HG02885 (cell line): ENCODE measurements at regions not wholly inside any gene's neighbourhood (a gene's known extent, or its start where the extent isn't known, plus 50 kb on each side); places are given as distances from the start of the nearest gene placed in this dataset.
"Not testable (repeated sequence)": the region's sequence is repeated elsewhere in the genome, so short reads cannot be mapped to it uniquely, and the experiment has no call there.

Experiments used
- ATAC-seq: cut with Tn5 transposase; IDR thresholded peaks from one replicate; pipeline ENCODE4 v1.9.1; 2021; ENCODE audit warnings: mild to moderate bottlenecking; ENCODE audit not compliant: unreplicated experiment, poor library complexity

DNA sequence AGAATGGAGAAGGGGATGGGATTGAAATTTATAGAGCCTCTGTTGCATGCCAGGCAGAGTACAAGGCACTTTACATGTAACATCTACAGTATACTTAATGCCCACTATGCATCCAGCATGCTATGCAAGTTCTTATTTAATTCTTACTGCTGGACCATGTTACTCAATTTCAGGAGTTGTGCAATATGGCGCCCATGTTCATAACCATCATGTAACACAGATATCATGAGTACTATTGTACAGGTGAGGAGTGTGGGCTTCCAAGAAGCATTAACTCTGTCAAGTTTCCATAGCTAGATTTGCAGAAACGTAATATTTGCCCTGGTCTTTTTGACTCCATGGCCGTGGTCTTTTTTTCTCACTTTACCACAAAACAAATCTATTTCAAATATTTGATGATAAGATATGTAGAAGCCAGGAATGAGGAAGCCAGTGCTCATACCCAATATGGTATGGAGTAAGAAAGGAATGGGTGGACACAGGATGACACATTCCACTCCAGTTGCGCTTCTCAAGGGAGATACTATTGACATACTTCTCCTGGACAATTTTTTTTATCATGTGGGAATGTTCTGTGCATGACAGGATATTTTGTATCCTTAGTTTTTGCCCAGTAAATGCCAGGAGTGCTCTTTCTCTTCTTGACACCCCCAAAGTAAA is 191.8 kb downstream of the C12orf75 start:
- no peak for ATAC-seq

DNA sequence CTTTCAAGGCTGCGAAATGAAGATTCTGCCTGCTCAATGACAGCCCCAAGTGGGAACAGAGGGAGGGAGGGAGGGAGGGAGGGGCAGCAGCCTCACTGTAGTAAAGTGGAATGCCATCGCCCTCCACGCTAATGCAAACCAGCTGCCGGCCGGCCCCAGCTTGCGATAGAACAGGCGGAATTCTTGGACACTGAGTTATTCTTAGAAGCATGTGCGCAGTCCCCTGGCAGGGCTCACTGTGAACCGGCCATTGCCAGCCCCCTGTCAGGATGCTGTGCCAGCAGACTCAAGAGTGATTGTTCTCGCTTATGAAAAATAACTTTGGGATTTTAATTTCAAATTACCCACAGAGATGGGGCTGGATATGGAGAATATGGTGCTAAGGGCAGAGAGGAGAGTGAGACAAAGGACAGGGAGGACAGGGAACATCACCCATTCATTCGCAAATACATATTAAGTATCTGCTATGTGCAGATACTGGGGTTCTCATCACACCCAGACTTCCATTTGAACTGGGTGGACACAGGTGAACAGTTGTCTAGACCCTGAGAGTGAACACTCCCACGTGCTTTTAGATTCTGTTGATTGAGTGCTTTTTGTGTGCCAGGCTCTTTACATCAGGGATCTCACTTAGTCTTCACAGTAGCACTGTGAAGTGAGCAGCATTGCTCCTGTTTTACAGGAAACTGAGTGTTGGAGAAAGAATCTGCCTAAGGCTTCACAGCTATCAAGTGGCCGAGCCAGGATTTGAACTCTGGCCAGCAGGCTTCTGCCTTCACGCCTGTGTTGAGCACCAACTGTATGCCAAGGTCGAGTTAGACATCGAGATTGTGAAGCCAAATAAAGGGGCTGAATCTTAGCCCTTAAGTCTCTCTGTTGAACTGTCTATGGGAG is 192.9 kb downstream of the C12orf75 start:
- no peak for ATAC-seq

DNA sequence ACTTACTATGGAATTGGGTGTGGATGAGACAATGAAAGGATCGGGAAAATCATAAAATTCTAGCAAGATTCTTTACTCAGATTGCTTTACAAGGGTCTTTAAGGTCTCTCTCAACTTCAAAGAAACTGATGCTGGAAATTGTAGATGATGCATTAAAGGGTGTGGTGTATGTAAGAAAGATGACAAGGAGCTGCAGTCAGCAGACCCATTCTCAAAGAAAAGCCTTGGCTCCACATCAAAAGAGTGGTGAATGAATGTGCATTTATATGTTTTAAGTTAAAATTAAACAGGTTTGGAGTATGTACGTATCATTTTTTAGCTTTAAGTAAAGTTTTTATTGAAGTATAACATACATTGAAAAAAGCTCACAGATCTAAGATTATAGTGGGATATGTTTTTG is 194.5 kb downstream of the C12orf75 start:
- ATAC-seq = no peak

- no peak for ATAC-seq
Observed at GRCh38 chr12:105534068-105534467, 203.6 kb downstream of the C12orf75 start.

GRCh38 chr12:105535033-105535432 is 204.5 kb downstream of the C12orf75 start:
- not testable (repeated sequence) for ATAC-seq

GRCh38 chr12:105538880-105539279 is 208.4 kb downstream of the C12orf75 start:
- no peak for ATAC-seq

GRCh38 chr12:105539735-105540134 is 209.2 kb downstream of the C12orf75 start:
- ATAC-seq = no peak

DNA sequence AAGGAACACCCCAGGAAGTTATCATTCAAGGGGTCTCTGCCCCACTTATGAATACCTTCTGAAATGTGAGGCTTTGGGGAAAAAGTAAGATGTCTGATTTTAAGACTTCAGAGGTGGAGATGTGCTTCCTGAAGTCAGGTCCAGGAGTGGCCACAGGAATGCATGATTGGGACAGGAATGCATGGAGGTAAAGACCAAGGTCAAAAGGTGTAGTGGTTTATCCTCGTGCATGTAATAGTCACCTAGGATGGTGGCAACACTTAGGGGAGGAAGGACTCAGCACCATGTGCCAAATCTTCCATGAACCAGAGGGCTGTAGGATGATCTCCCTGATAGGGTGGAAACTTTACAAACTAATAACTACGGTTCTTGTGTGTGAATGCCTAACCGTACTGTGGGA is 217.3 kb downstream of the C12orf75 start:
- ATAC-seq = no peak

- ATAC-seq = no peak
Observed at GRCh38 chr12:105548626-105549025, 218.1 kb downstream of the C12orf75 start.

- ATAC-seq = no peak
Observed at GRCh38 chr12:105552056-105552455, 221.6 kb downstream of the C12orf75 start.

- no peak for ATAC-seq
Observed at GRCh38 chr12:105554223-105554678, 223.8 kb downstream of the C12orf75 start.

DNA sequence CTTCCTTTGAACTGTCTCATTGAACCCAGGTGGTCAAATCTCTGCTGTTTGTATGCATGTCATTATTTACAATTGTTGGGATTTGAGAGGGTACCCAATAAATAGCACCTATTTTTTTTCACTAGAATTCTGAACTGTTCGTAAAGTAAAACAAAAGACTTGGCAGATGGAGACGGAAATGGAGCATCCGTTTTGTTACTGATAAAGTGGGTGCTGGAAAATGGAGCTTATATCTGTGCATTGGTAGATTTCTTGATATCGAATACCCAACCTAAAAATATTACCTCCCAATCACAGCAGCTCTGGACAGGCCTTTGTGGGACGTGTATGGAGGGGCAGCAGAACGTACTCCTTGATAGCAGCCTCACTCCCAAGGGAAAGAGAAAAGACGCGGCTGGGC is 224.4 kb downstream of the C12orf75 start:
- no peak for ATAC-seq

GRCh38 chr12:105555556-105556295 is 225.2 kb downstream of the C12orf75 start:
- ATAC-seq = no peak

DNA sequence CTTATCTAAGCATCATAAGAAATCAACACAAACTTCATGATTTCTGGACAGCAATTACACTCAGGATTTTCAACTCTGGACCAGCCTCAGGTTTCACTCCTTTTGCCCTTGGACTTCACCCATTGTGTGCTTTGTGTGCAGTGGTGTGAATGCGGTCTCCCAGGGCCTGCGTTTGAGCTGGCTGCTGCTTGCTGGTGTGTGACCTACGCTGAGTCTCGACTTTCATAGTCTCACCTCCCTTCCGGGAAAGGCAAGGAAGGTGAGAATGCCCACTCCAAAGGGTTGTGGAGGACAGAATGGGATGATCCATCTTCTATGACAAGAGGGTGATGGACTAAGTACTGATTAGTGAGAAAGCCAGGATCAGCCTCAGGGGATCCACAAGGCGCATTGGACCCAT is 228.8 kb downstream of the C12orf75 start:
- ATAC-seq = no peak

DNA sequence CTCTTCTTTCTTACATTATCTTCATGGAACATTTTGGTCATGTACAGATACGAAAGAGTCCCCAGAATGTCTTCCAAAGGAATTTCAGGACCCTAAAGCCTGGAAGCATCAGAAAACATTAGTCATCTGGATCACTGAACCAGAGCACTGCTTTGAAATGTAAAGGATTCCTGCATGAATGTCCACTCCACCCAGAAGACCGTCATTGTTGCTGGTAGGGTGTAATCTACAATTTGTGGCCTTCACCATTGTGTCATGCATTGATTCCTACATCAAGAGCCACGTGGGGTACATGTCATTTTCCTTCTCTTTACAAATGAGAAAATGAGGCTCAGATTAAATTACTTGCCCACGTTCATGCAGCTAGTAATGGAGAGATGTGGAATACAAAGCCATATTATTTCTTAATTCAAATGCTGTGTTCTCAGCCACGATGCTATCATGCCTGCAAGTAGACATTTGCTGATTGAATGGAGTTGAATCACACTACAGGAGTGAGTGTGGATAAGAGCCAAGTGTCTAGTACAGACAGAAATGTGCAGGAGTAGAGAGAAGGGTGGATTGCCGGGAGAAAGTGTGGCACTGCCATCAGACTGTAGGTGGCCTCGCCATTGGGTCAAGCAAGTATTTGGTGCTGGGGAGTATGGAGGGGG is 231.2 kb downstream of the C12orf75 start:
- ATAC-seq = no peak

DNA sequence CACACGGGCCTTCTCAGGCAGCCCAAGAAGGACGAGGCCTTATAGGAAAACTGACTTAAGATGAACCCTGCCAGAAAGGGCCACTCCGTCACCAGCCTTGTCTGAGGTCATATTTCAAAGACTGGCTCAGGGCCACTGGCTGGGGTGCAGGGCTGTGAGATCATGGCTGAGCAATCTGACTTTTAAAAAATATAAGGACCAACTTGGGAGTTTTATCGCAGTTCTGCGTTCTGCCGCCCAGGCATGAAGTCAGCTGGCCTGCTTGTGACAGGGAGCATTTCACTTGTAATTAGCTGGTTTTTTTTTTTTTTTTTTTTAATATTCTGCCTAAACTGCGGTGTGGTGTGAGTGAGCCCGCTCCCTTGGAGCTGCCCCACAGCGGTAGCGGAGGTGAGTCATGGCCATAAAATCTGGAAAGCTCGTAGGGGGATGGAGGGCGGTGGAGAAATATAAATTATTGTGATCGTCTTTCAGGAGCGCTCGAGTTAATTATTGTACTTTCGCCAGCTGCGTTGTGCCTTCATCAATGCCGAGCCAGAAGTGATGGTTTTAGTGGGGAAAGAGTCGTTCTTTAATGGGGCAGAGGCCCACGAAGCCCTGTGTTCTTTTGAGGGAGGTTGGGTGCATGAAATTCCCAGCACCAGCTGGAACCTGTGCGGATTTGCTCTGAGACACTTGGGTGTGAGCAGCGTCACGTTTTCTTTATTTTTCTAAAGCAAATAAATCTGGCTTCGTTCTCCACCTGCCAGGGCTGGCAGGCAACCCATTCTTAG is 231.9 kb downstream of the C12orf75 start:
- no peak for ATAC-seq

DNA sequence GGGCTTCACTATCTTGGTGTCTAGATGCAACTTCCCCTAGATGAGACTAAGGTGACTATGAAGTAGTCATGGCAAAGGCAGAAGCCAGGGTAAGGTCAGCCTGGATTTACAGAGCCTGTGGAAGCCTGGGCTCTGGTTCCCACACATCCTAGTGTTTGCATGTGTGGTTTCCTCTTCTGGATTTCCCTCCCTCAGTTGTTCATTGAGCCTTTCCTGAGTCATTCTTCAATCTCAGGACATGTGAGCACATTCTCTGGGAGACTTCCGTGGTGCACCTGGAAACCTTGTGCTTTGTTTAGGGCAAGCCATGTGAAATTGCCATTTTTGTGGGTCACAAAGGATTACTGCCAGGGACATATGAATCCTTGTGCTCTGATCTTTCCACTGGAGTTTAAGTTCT is 236.6 kb downstream of the C12orf75 start:
- ATAC-seq = no peak

GRCh38 chr12:105569886-105570285 is 239.4 kb downstream of the C12orf75 start:
- no peak for ATAC-seq

GRCh38 chr12:105570944-105571343 is 240.5 kb downstream of the C12orf75 start:
- ATAC-seq = no peak

DNA sequence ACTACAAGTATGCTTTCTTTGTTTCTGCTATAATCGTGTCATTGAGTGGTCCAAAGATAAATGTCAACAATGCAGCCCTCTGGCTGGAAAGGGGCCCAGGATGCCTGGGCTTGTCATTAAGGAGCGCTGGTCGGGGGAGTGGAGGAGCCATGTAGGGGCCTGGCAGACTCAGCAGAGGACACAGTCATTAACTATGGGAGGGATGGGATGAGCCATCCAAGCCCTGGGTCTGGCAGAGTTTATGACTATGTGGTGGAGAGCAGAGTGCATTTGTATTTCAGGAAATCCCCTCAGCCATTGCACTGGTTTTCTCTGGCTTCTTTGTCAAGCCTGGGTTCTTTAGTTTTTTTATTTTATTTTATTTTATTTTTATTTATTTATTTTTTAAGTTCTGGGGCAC is 243.1 kb downstream of the C12orf75 start:
- no peak for ATAC-seq
